HT1080 (cell line): ENCODE measurements at regions not wholly inside any gene's neighbourhood (a gene's known extent, or its start where the extent isn't known, plus 50 kb on each side); places are given as distances from the start of the nearest gene placed in this dataset.
A peak's percentile ranks its signal among the peaks of the same experiment; 100 is the strongest.
"Not testable (repeated sequence)": the region's sequence is repeated elsewhere in the genome, so short reads cannot be mapped to it uniquely, and the experiment has no call there.

Source experiments
- DNase-seq: peaks from one replicate; pipeline ENCODE4 v3.0.0-alpha.2; 2015; ENCODE audit warnings: low read depth

GRCh38 chr1:214715126-214715525 is 112.1 kb downstream of the CENPF start:
- no peak for DNase-seq

GRCh38 chr1:214717351-214717750 is 114.4 kb downstream of the CENPF start:
- DNase-seq: no peak

GRCh38 chr1:214718724-214719123 is 115.7 kb downstream of the CENPF start:
- DNase-seq: peak; percentile 44

DNA sequence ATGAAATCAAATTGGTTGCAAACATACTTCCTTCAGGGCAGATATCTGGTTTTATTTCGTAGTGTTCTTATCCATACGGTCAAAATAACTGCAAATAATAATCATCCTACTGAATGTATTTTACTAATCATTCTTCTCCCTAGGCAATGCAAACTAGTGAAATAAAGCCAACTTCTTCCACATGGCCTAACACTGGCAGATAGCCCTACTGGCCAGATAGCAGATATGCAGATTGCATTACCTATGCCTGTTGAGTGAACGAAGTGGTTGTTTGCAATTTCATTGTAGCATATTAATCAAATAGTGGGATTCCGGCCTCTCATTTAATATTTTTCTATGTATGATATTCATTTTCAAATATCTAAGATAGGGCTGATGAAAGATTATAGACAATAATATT is 116.2 kb downstream of the CENPF start:
- DNase-seq: no peak

DNA sequence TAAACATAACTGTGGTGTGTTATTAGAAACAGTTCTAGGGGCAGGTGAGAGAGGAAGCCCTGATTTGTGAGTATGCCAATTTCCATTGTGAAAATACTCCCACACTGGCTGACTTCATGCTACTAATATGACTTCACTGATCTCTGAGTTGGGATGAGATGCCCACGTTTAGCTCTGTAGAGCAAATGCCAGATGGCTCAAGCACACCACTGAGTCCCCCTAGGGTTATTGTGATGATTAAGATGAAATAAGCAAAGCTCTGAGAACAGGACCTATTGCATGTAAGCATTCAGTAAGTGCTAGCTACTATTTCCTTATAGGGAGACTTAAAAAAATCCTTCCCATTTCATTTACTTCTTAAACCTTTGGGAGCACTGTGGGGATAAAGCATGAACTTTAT is 117.6 kb downstream of the CENPF start:
- DNase-seq: no peak

DNA sequence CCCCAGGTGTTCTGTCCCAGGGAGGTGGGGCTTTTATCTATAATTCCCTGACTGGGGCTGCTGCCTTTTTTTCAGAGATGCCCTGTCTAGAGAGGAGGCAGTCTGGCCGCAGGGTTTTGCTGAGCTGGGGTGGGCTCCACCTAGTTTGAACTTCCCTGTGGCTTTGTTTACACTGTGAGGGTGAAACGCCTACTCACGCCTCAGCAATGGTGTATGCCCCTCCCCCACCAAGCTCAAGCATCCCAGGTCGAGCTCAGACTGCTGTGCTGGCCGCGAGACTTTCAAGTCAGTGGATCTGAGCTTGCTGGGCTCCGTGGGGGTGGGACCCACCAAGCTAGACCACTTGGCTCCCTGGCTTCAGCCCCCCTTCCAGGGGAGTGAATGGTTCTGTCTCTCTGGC is 124.3 kb downstream of the CENPF start:
- DNase-seq: no peak

DNA sequence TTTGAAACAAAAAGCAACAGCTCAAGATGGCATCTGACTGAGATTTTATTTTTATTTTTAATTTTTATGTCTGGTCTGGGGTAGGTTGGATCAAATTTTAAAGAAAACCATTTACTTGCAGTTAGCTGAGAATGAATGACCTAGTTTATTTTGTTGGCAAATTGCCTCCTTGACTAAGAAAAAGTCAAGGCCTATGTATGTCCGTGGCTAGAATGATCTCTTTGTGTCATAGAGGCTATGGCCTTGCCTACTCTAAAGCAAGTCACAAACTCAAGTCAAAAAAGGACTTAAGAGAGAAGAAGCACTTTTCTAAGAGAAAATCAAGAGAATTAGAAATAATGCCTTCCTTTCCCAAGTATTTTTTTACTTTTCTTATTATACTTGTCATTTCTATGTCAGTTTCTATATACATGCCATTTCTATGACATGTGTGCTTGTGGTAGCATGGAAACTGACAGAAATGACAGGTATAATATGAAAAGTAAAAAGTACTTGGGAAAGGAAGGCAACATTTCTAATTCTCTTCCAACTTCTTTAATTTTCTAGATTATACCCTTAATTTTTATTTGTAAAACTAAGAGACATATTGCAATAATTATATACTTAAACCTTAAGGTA is 136.7 kb downstream of the CENPF start:
- no peak for DNase-seq

DNA sequence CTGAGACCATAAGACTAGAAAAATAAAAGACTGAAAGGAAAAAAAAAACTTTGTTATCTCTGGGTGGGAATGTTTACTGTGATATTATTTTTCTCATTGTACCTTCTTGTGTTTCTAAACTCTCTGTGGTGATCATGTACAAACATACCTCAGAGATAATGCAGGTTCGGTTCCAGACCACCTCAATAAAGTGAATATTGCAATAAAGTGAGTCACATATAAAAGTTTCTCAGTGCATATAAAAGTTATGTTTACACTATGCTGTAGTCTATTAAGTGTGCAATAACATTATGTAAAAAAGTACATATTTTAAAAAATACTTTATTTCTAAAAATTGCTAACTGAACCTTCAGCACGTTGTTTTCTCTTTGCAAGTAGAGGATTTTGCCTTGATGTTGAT is 137.5 kb downstream of the CENPF start:
- DNase-seq: no peak

DNA sequence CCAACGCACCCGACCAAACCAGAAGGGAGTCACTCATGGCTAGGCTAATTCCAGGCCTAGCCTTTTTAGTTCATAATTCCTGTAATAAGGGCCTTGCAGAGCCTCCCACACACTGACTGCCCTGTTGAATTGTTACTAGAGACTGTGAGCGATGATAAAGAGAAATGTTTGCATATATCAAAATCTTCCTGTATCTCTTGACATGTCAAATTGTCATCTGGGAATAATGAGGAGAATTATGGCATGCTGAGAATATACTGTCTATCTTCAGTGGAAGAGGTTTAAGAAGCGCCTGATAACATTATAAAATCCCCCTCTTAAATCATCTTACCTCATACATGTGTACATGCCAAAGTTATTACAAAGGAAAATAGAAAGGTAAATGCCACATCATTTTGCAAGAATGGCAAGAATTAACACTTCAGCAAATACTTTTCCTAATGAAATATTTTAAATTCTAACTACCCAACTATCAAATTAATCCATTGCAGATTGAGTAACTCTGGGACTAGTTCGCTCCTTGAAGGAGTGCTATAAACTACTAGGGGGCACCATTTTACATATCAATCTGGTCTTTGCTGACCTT is 144.1 kb downstream of the CENPF start:
- no peak for DNase-seq

DNA sequence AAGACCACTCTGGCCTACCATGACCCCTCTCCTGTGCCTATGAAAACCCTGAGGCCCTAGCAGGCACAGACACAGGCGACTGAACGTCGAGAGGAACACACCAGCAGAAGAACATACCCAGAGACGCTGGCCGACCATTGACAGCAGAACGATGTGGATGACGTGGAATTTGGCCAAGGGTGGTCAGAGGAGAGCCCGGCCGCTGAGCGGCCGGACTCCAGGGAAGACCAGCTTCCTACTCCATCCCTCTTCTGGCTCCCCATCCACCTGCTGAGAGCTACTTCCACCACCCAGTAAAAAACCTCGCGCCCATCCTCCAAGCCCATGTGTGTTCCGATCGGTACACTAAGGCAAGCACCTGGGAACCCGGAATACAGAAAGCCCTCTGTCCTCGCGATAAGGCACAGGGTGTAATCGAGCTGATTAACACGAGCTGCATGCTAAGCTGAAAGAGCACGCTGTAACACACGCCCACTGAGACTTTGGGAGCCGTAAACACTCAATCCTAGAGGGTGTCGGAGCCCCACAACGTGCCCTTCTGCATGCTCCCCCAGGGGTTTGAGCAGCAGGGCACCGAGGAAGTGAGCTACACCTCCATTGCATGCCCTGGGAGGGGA is 150.3 kb downstream of the CENPF start:
- no peak for DNase-seq

DNA sequence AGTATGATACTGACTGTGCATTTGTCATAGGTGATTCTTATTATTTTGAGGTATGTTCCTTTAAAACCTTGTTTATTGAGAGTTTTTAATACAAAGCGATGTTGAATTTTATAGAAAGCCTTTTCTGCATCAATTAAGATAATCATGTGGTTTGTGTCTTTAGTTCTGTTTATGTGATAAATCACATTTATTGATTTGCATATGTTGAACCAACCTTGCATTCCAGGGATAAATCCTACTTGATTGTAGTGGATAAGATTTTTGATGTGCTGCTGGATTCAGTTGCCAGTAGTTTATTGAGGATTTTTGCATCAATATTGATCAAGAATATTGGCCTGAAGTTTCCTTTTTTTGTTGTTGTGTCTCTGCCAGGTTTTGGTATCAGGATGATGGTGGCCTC is 158.0 kb downstream of the CENPF start:
- DNase-seq: no peak

DNA sequence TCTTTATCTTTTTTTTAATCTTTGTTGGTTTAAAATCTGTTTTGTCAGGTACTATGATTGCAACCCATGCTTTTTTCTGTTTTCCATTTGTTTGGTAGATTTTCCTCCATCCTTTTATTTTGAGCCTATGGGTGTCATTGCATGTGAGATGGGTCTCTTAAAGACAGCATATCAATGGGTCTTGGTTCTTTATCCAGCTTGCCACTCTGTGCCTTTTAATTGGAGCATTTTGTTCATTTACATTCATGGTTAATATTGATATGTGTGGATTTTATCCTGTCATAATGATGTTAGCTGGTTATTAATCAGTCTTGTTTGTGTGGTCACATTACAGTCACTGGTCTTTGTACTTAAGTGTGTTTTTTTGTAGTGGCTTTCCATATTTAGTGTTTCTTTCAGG is 159.9 kb downstream of the CENPF start:
- DNase-seq: no peak

GRCh38 chr1:214764502-214764901 is 161.5 kb downstream of the CENPF start:
- no peak for DNase-seq

- DNase-seq: no peak
These were observed 164.2 kb downstream of the CENPF start for GRCh38 chr1:214767221-214767620.

DNA sequence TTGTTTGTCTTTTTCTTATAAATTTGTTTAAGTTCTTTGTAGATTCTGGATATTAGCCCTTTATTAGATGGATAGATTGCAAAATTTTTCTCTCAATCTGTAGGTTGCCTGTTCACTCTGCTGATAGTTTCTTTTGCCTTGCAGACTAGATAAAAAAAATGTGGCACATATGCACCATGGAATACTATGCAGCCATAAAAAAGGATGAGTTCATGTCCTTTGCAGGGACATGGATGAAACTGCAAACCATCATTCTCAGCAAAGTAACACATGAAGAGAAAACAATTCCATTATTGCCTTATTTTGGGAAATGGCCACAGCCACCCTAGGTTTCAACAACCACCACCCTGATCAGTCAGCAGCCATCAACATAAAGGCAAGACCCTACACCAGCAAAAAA is 166.7 kb downstream of the CENPF start:
- not testable (repeated sequence) for DNase-seq

GRCh38 chr1:214777364-214777763 is 174.4 kb downstream of the CENPF start:
- no peak for DNase-seq

DNA sequence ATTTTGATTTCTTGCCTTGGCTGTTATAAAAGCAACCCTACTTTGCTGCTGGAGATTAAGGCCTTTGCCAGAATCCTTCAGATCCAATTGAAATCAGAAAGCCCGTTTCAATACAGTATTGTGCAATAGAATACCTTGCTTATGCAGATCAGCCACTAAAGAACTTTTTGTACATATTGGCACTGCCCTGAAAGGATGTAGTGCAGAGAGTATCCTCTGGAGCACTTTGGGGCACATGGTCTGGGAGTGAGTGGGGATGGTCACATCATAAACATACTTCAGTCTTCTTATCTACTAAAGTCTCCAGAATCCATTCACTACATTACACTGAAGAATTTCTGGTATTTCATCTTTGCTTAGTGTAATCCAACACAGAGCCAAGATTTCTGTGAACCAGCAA is 189.0 kb downstream of the CENPF start:
- DNase-seq: no peak

GRCh38 chr1:214792527-214793186 is 189.7 kb downstream of the CENPF start:
- no peak for DNase-seq

- DNase-seq: no peak
These were observed 190.7 kb downstream of the CENPF start for GRCh38 chr1:214793708-214794107.

DNA sequence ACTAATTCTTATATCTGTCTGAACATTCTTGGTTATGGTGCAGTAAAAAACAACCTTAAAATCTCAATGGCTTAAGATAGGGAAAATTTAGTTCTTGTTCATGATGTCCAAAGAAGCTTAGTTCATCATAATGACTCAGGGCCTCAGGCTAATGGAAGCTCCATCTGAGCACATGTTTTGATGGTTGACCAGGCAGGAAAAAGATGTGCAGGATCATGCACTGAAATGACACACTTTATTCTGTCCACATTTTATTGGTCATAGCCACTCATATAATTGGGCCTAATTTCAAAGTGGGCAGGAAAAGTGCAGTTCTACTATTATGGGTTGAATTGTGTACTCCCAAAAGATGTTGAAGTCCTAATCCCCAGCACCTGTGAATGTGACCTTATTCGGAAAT is 198.2 kb downstream of the CENPF start:
- DNase-seq: peak; percentile 20

GRCh38 chr1:214808845-214809460 is 206.0 kb downstream of the CENPF start:
- peak; percentile 54 for DNase-seq

DNA sequence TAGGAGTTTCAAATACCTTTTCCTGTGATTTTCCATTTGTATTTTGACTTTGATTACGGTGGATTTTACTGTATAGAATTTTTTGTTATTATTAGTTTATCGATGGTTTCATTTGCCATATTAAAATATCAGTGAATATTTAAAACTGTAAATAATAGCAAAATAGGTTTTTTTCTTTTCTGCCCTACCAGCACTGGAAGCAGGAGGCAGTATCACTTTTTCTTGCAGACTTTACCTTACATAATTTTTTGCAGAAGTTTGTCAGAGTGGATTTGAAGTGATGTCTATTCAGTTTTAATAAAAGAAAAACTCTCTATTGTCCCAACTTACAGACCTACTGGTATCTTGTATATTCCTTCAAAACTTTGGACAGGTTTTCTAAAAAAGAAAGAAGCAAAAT is 213.6 kb downstream of the CENPF start:
- no peak for DNase-seq
